Mammary epithelial cell (primary cell): ENCODE measurements at regions not wholly inside any gene's neighbourhood (a gene's known extent, or its start where the extent isn't known, plus 50 kb on each side); places are given as distances from the start of the nearest gene placed in this dataset.

ENCODE experiments used
- EZH2 ChIP-seq: IDR thresholded peaks from 2 replicates; pipeline ENCODE4 v1.6.1; 2012; ENCODE audit warnings: low read length, inconsistent platforms, borderline replicate concordance
- TF ChIP-seq, protein P1 (sequence below), 2 donors: IDR thresholded peaks in 1 of 2; conservative IDR thresholded peaks in 1 of 2; 2 replicates each; pipeline ENCODE4 v1.5.1; 2011 to 2012; ENCODE audit warnings: inconsistent platforms in 2 of 2, low read length in 2 of 2, mild to moderate bottlenecking in 2 of 2, control low read depth in 1 of 2, low read depth in 1 of 2; ENCODE audit not compliant: insufficient read depth in 1 of 2; ENCODE audit errors: extremely low read depth in 1 of 2

DNA sequence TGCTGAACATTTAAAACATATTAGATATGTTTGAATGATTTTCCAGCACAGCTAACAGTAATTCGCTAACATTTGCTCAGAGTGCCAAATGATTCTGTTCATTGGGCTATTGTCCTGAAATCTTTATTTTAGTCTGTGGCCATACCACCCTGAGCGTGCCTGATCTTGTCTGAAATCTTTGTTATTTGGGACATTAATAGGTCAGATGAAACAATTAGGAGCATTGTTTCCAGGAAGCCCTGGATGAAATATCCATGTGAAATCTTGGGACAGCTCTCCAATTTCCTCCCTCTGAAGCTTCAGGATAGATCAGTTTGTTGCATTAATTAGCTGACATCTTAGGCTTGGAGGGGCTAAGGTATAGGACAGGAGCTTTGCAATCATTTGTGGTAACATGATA is 512.0 kb downstream of the KIF20B start:
- TF ChIP-seq, protein P1, sequence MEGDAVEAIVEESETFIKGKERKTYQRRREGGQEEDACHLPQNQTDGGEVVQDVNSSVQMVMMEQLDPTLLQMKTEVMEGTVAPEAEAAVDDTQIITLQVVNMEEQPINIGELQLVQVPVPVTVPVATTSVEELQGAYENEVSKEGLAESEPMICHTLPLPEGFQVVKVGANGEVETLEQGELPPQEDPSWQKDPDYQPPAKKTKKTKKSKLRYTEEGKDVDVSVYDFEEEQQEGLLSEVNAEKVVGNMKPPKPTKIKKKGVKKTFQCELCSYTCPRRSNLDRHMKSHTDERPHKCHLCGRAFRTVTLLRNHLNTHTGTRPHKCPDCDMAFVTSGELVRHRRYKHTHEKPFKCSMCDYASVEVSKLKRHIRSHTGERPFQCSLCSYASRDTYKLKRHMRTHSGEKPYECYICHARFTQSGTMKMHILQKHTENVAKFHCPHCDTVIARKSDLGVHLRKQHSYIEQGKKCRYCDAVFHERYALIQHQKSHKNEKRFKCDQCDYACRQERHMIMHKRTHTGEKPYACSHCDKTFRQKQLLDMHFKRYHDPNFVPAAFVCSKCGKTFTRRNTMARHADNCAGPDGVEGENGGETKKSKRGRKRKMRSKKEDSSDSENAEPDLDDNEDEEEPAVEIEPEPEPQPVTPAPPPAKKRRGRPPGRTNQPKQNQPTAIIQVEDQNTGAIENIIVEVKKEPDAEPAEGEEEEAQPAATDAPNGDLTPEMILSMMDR (conservative IDR thresholded peaks at IDR 0.05 in 1 of 2, IDR thresholded peaks at IDR 0.05 in 1 of 2; ENCODE audit: extremely low read depth in 1 of 2, insufficient read depth in 1 of 2, low read depth in 1 of 2, low read length in 2 of 2) = no peak
- no peak for TF ChIP-seq EZH2
